ENCODE measurements at regions not wholly inside any gene's neighbourhood (a gene's known extent, or its start where the extent isn't known, plus 50 kb on each side); places are given as distances from the start of the nearest gene placed in this dataset.

GRCh38 chr3:14301558-14301957 lies 100.8 kb upstream of the SLC6A6 start:
- no peaks in the 10 kb centered on the region for H3K79me1 ChIP-seq (ENCODE audit: low read depth, low read length)
- TF ChIP-seq CEBPB (IDR thresholded peaks at IDR 0.05; ENCODE audit: low read depth, low read length) (peak; percentile 98), NRF1 (IDR thresholded peaks at IDR 0.05; ENCODE audit: low read depth, low read length) (no peak)
- H3K18ac ChIP-seq (ENCODE audit: extremely low read depth, low read length) = no peak overlapping the region
- H3K9me3 ChIP-seq (ENCODE audit: insufficient read depth in 2 of 2, low read depth in 1 of 2, low read length in 1 of 2) = no peaks in the 10 kb centered on the region
- H2AFZ ChIP-seq (ENCODE audit: low read length) = no peak overlapping the region
- H3K4me2 ChIP-seq (ENCODE audit: insufficient read depth in 1 of 2, low read depth in 2 of 2, low read length in 2 of 2) = no peak overlapping the region
- H4K5ac ChIP-seq (ENCODE audit: insufficient read length, low read depth, low read length) = no peak overlapping the region
- H3K14ac ChIP-seq (ENCODE audit: insufficient read length) = no peak overlapping the region
- no peak overlapping the region for H2BK120ac ChIP-seq (replicated peaks; ENCODE audit: low read depth, low read length)
- H2BK20ac ChIP-seq (ENCODE audit: low read length) = no peak overlapping the region
- ChIA-PET POLR2A (ENCODE audit: partially characterized antibody) (no interaction called here), CTCF (ENCODE audit: partially characterized antibody) (interaction anchor here (0.6 to 1.7 kb wide), 6 partner anchors 10 to 111 kb away, joined by 3 to 7 read pairs (median 4); no protein-coding TSS in a partner anchor)
- H3K27ac ChIP-seq (ENCODE audit: low read depth, low read length) = no peak overlapping the region
- FAIRE-seq = no peak
- no peak for DNase-seq (ENCODE audit: low read depth in 1 of 2, low spot score in 2 of 2)
- no peaks in the 10 kb centered on the region for H3K36me3 ChIP-seq (ENCODE audit: control insufficient read depth in 2 of 4, insufficient read depth in 4 of 4, low read length in 3 of 4)
- H3K4me1 ChIP-seq (replicated peaks in 1 of 4; ENCODE audit: control insufficient read depth in 3 of 4, insufficient read depth in 4 of 4, low read length in 3 of 4) = peaks cover 0 to 7% (median 0%) of the 10 kb centered on the region in 4 experiments; a peak in 1 of 7 replicates
- no peak overlapping the region for H4K8ac ChIP-seq (ENCODE audit: extremely low read depth, insufficient read depth, low read length)
- no peaks in the 10 kb centered on the region for H4K20me1 ChIP-seq (replicated peaks in 1 of 2; ENCODE audit: control insufficient read depth in 1 of 2, insufficient read depth in 2 of 2, low read length in 2 of 2)
- H2BK15ac ChIP-seq (ENCODE audit: low read length) = no peak overlapping the region
- H3K56ac ChIP-seq (replicated peaks; ENCODE audit: insufficient read length, low read depth, low read length) = no peak overlapping the region
- H3K27me3 ChIP-seq (replicated peaks in 1 of 4; ENCODE audit: control insufficient read depth in 3 of 4, extremely low read depth in 1 of 4, insufficient read depth in 3 of 4, low read length in 3 of 4) = peaks cover 0 to 2% (median under 1%) of the 10 kb centered on the region in 4 experiments; a peak in 2 of 7 replicates
- H4K91ac ChIP-seq (replicated peaks; ENCODE audit: insufficient read length, low read length) = no peak overlapping the region
- H3K79me2 ChIP-seq (ENCODE audit: control insufficient read depth in 1 of 2, insufficient read depth in 2 of 2, low read length in 2 of 2) = no peaks in the 10 kb centered on the region
- H3K23ac ChIP-seq (ENCODE audit: insufficient read length) = no peak overlapping the region
- H2BK12ac ChIP-seq (ENCODE audit: low read depth, low read length) = no peak overlapping the region
- H2BK5ac ChIP-seq (ENCODE audit: low read depth, low read length) = no peak overlapping the region
- H2AK5ac ChIP-seq (ENCODE audit: low read depth, low read length) = no peak overlapping the region
- no peaks in the 10 kb centered on the region; the same call in 1 of the 2 replicates for H3K23me2 ChIP-seq (ENCODE audit: low read depth, low read length)
- H3K4me3 ChIP-seq (ENCODE audit: extremely low read depth in 1 of 4, insufficient read depth in 2 of 4, low read depth in 3 of 4, low read length in 4 of 4) = no peak overlapping the region
- H3K4ac ChIP-seq (replicated peaks; ENCODE audit: insufficient read length, low read depth, low read length) = no peak overlapping the region
- WGBS, 2 experiments (ENCODE audit: extremely low coverage in 1 of 2, insufficient coverage in 1 of 2, insufficient read length in 1 of 2, insufficient replicate concordance in 2 of 2, low coverage in 1 of 2, low lambda C conversion rate in 2 of 2, missing lambda C conversion rate in 1 of 2) = 78% methylated on average over 15 of the region's 15 CpGs; no CpG with 5 or more reads in 1 of the 2 experiments
- H3K9ac ChIP-seq (replicated peaks in 1 of 4; ENCODE audit: extremely low read depth in 1 of 4, low read depth in 3 of 4, low read length in 3 of 4) = no peak overlapping the region

All from H1 (cell line).